Inflammatory macrophage (primary cell): ENCODE measurements at regions not wholly inside any gene's neighbourhood (a gene's known extent, or its start where the extent isn't known, plus 50 kb on each side); places are given as distances from the start of the nearest gene placed in this dataset.

Experiments used
- DNase-seq, 2 donors: peaks; one replicate each; pipeline ENCODE4 v3.0.0-alpha.2; 2020 to 2022

GRCh38 chr3:34258271-34258998 is 460.0 kb downstream of the PDCD6IP start:
- DNase-seq = no peak

- peak; percentile 72 to 78 for DNase-seq
Measured at GRCh38 chr3:34260271-34261000, 462.0 kb downstream of the PDCD6IP start.

- DNase-seq = no peak
Measured at GRCh38 chr3:34261001-34261385, 462.6 kb downstream of the PDCD6IP start.

- peak in 1 of 2 donors; percentile 56 for DNase-seq
Measured at GRCh38 chr3:34263101-34263621, 464.7 kb downstream of the PDCD6IP start.

- peak; percentile 56 to 89 for DNase-seq
Measured at GRCh38 chr3:34264337-34265041, 466.1 kb downstream of the PDCD6IP start.

- no peak for DNase-seq
Measured at GRCh38 chr3:34267088-34267487, 468.7 kb downstream of the PDCD6IP start.

GRCh38 chr3:34268032-34268709 is 469.7 kb downstream of the PDCD6IP start:
- DNase-seq = peak; percentile 35 to 47

- DNase-seq = no peak
Measured at GRCh38 chr3:34275811-34276210, 477.4 kb downstream of the PDCD6IP start.

- DNase-seq = no peak
Measured at GRCh38 chr3:34276342-34276741, 477.9 kb downstream of the PDCD6IP start.

GRCh38 chr3:34277110-34277509 is 478.7 kb downstream of the PDCD6IP start:
- no peak for DNase-seq

- DNase-seq = peak; percentile 22 to 29
Measured at GRCh38 chr3:34279901-34280300, 481.5 kb downstream of the PDCD6IP start.

GRCh38 chr3:34283751-34284150 is 485.3 kb downstream of the PDCD6IP start:
- DNase-seq = no peak

- DNase-seq = no peak
Measured at GRCh38 chr3:34284959-34285826, 486.8 kb downstream of the PDCD6IP start.

- DNase-seq = no peak
Measured at GRCh38 chr3:34285827-34286188, 487.4 kb downstream of the PDCD6IP start.

GRCh38 chr3:34292605-34293300 is 494.3 kb downstream of the PDCD6IP start:
- DNase-seq = no peak

GRCh38 chr3:34294240-34294639 is 495.8 kb downstream of the PDCD6IP start:
- DNase-seq = no peak

- no peak for DNase-seq
Measured at GRCh38 chr3:34296796-34297195, 498.4 kb downstream of the PDCD6IP start.

GRCh38 chr3:34298653-34299052 is 500.2 kb downstream of the PDCD6IP start:
- no peak for DNase-seq

- no peak for DNase-seq
Measured at GRCh38 chr3:34300621-34301020, 502.2 kb downstream of the PDCD6IP start.

- no peak for DNase-seq
Measured at GRCh38 chr3:34301313-34301712, 502.9 kb downstream of the PDCD6IP start.

GRCh38 chr3:34305266-34305665 is 506.8 kb downstream of the PDCD6IP start:
- no peak for DNase-seq
